HCT116 (cell line): ENCODE measurements at regions not wholly inside any gene's neighbourhood (a gene's known extent, or its start where the extent isn't known, plus 50 kb on each side); places are given as distances from the start of the nearest gene placed in this dataset.

ENCODE experiments used
- ATAC-seq: fragments of 200-7000 bp; cut with Tn5 transposase; 2 replicates; pipeline ENCODE4 v1.9.1; 2020; ENCODE audit warnings: mild to moderate bottlenecking, moderate library complexity
- BruUV-seq: library from RNA; stranded (reverse); fragments of 400-500 nt; replicated peaks from 2 replicates; lab custom pipeline; 2021; lab: Mats Ljungman, UMichigan
- CTCF ChIA-PET: fragments of 300-600 bp; sonication (Branson Sonifier 250); formaldehyde crosslinking; loops from one replicate; lab custom pipeline; 2021; ENCODE audit warnings: antibody characterized with exemption; lab: Charles Lee
- POLR2A ChIA-PET: fragments of 300-600, 350-600 bp; sonication (Branson Sonifier 250); formaldehyde crosslinking; loops from one replicate; lab custom pipeline; 2021; ENCODE audit warnings: antibody characterized with exemption; lab: Charles Lee
- RAD21 ChIA-PET, 2 experiments: fragments of 300-600 bp; sonication (Branson Sonifier 250); formaldehyde crosslinking; loops; one replicate each; lab custom pipeline; 2023; ENCODE audit warnings: low total read pairs in 2 of 2; ENCODE audit not compliant: uncharacterized antibody in 2 of 2, unreplicated experiment in 2 of 2, low non-redundant PET in 1 of 2; lab: Charles Lee
- DNase-seq: peaks from one replicate; pipeline ENCODE4 v3.0.0-alpha.2; 2010; ENCODE audit warnings: low read depth, low spot score
- H2AFZ ChIP-seq: fragments of 200-600 bp; shearing (Covaris generic), sonication (generic); 2 replicates; pipeline ENCODE4 v1.6.1; 2017; ENCODE audit warnings: low read depth, mixed run types, mixed read lengths, antibody characterized with exemption, low read length; ENCODE audit not compliant: poor library complexity, severe bottlenecking
- H3K27ac ChIP-seq: 2 replicates; pipeline ENCODE4 v1.5.1; 2012; ENCODE audit warnings: low read depth, low read length
- H3K27me3 ChIP-seq: fragments of 200-600 bp; sonication (generic); 2 replicates; pipeline ENCODE4 v1.6.1; 2016; ENCODE audit warnings: mixed run types, low read length, mixed read lengths; ENCODE audit not compliant: insufficient read depth
- H3K36me3 ChIP-seq, 2 experiments: fragments of 200-500 bp in 1 of 2; fragments of 200-600 bp in 1 of 2; sonication (Bioruptor generic) in 1 of 2; sonication (generic) in 1 of 2; 2 replicates each; pipeline versions ENCODE4 v1.5.1 to v1.6.1; 2014 to 2016; ENCODE audit warnings: low read length in 2 of 2, inconsistent platforms in 1 of 2, mixed read lengths in 1 of 2, mixed run types in 1 of 2; ENCODE audit not compliant: insufficient read depth in 2 of 2, control insufficient read depth in 1 of 2
- H3K4me1 ChIP-seq, 2 experiments: fragments of 200-600 bp in 1 of 2; sonication (generic) in 1 of 2; 2 replicates each; pipeline versions ENCODE4 v1.5.1 to v1.6.1; 2012 to 2017; ENCODE audit warnings: low read length in 2 of 2, inconsistent platforms in 1 of 2, mild to moderate bottlenecking in 1 of 2, mixed read lengths in 1 of 2, mixed run types in 1 of 2, moderate library complexity in 1 of 2; ENCODE audit not compliant: insufficient read depth in 2 of 2, control insufficient read depth in 1 of 2
- H3K4me2 ChIP-seq: fragments of 200-600 bp; sonication (generic); 2 replicates; pipeline ENCODE4 v1.6.1; 2017; ENCODE audit warnings: mixed run types, low read length, mixed read lengths
- H3K4me3 ChIP-seq, 2 experiments: fragments of 200-600 bp in 1 of 2; sonication (generic) in 1 of 2; replicated peaks in 1 of 2; 2 replicates each; pipeline ENCODE4 v1.5.1; 2011 to 2016; ENCODE audit warnings: low read length in 2 of 2, control low read depth in 1 of 2, low read depth in 1 of 2, mild to moderate bottlenecking in 1 of 2, mixed read lengths in 1 of 2, mixed run types in 1 of 2
- H3K79me2 ChIP-seq: fragments of 200-600 bp; sonication (generic); 2 replicates; pipeline ENCODE4 v1.6.1; 2017; ENCODE audit warnings: mild to moderate bottlenecking, mixed run types, low read length, moderate library complexity, mixed read lengths; ENCODE audit not compliant: insufficient read depth
- H3K9ac ChIP-seq: fragments of 200-600 bp; sonication (generic); 2 replicates; pipeline ENCODE4 v1.6.1; 2016; ENCODE audit warnings: low read length, mixed read lengths
- H3K9me2 ChIP-seq: fragments of 200-600 bp; sonication (generic), shearing (Covaris generic); 2 replicates; pipeline ENCODE4 v1.6.1; 2017; ENCODE audit warnings: mixed run types, mild to moderate bottlenecking, moderate library complexity; ENCODE audit not compliant: insufficient read depth
- H3K9me3 ChIP-seq, 2 experiments: fragments of 200-500 bp in 1 of 2; fragments of 200-600 bp in 1 of 2; sonication (Bioruptor generic) in 1 of 2; sonication (generic) in 1 of 2; 2 replicates each; pipeline ENCODE4 v1.6.1; 2014 to 2017; ENCODE audit warnings: low read length in 2 of 2, mixed read lengths in 2 of 2, inconsistent platforms in 1 of 2, low read depth in 1 of 2, mild to moderate bottlenecking in 1 of 2, mixed run types in 1 of 2, moderate library complexity in 1 of 2; ENCODE audit not compliant: control insufficient read depth in 1 of 2, insufficient read depth in 1 of 2
- H4K20me1 ChIP-seq: fragments of 200-600 bp; sonication (generic), shearing (Covaris generic); 2 replicates; pipeline ENCODE4 v1.6.1; 2017; ENCODE audit warnings: mixed run types, mild to moderate bottlenecking, moderate library complexity; ENCODE audit not compliant: insufficient read depth
- CBX3 ChIP-seq: IDR thresholded peaks from 2 replicates; pipeline ENCODE4 v1.6.1; 2012; ENCODE audit warnings: low read depth
- EGR1 ChIP-seq: IDR thresholded peaks from 2 replicates; pipeline ENCODE4 v1.6.1; 2012; ENCODE audit warnings: low read depth
- EZH2 ChIP-seq: fragments of 200-600 bp; sonication (generic); IDR thresholded peaks from 2 replicates; pipeline ENCODE4 v1.6.1; 2017; ENCODE audit warnings: antibody characterized with exemption, mixed run types
- EZH2phosphoT487 ChIP-seq: fragments of 200-600 bp; IDR thresholded peaks from 2 replicates; pipeline ENCODE4 v1.6.1; 2018; ENCODE audit warnings: antibody characterized with exemption, borderline replicate concordance
- FOSL1 ChIP-seq: IDR thresholded peaks from 2 replicates; pipeline ENCODE4 v1.6.1; 2012; ENCODE audit warnings: low read depth
- MAX ChIP-seq: IDR thresholded peaks from 2 replicates; pipeline ENCODE4 v1.6.1; 2012
- POLR2A ChIP-seq: IDR thresholded peaks from 2 replicates; pipeline ENCODE4 v1.7.0; 2011; ENCODE audit warnings: borderline replicate concordance; ENCODE audit not compliant: insufficient read depth, insufficient read length; ENCODE audit errors: extremely low read depth
- RAD21 ChIP-seq: IDR thresholded peaks from 2 replicates; pipeline ENCODE4 v1.6.1; 2012; ENCODE audit warnings: low read depth, mild to moderate bottlenecking
- REST ChIP-seq: IDR thresholded peaks from 2 replicates; pipeline ENCODE4 v1.6.1; 2012; ENCODE audit warnings: low read depth
- SIN3A ChIP-seq: IDR thresholded peaks from 2 replicates; pipeline ENCODE4 v1.6.1; 2012; ENCODE audit warnings: low read depth
- SP1 ChIP-seq: IDR thresholded peaks from 2 replicates; pipeline ENCODE4 v1.6.1; 2012; ENCODE audit warnings: low read depth
- TCF7L2 ChIP-seq: IDR thresholded peaks from 2 replicates; pipeline ENCODE4 v1.7.0; 2011; ENCODE audit warnings: borderline replicate concordance, inconsistent platforms; ENCODE audit not compliant: insufficient read depth, insufficient read length; ENCODE audit errors: extremely low read depth
- ZFX ChIP-seq: fragments of 450-650 bp; IDR thresholded peaks from 2 replicates; pipeline ENCODE4 v1.6.1; 2017
- intact Hi-C: fragments of 100-400 bp; cut with micrococcal nuclease; formaldehyde crosslinking; loops from 2 replicates; pipeline ENCODE4 v1.10.0; 2022
- TF ChIP-seq, protein P1 (sequence below): IDR thresholded peaks from 2 replicates; pipeline ENCODE4 v1.6.1; 2012
- TF ChIP-seq, protein P2 (sequence below), 3 experiments: fragments of 200-600 bp in 1 of 3; sonication (generic) in 1 of 3; IDR thresholded peaks in 2 of 3; conservative IDR thresholded peaks in 1 of 3; 2 replicates each; pipeline ENCODE4 v1.5.1; 2012 to 2017; ENCODE audit warnings: low read depth in 2 of 3, low read length in 2 of 3, antibody characterized with exemption in 1 of 3, borderline replicate concordance in 1 of 3, control low read depth in 1 of 3, mild to moderate bottlenecking in 1 of 3, mixed read lengths in 1 of 3, mixed run types in 1 of 3, moderate library complexity in 1 of 3; ENCODE audit not compliant: insufficient read depth in 1 of 3

DNA sequence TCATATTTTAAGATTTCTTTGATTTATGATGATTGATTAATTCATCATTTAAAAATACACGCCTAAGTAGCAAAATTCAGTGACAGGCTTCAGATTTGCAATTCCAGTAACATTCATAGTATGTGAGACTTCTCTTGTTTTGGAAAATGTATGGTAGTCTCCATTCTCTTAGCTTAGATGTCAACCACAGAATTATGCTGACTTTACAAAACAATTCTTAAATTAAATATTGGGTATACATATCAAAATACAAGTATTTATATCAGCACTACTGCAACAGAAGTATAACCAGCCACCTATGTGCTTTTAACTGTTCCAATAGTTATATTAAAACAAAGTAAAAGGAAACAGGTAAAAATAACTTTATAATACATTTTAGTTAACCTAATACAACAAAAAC, 1328.6 kb upstream of the ADGRL2 start:
- Histone ChIP-seq H3K36me3 (no peaks in the 10 kb centered on the region), H2AFZ (no peak overlapping the region), H3K4me1 (no peaks in the 10 kb centered on the region), H3K4me3 (no peak overlapping the region), H3K27me3 (no peaks in the 10 kb centered on the region), H3K9me3 (no peaks in the 10 kb centered on the region), H3K27ac (no peak overlapping the region), H4K20me1 (no peaks in the 10 kb centered on the region), H3K9ac (no peak overlapping the region), H3K4me2 (no peak overlapping the region), H3K79me2 (no peaks in the 10 kb centered on the region), H3K9me2 (no peaks in the 10 kb centered on the region)
- intact Hi-C loops, result no loop called here
- TF ChIP-seq POLR2A (no peak), RAD21 (no peak), EZH2phosphoT487 (no peak), TCF7L2 (no peak), EZH2 (no peak), REST (no peak), CBX3 (no peak), FOSL1 (no peak), ZFX (no peak), SIN3A (no peak), MAX (no peak), SP1 (no peak), EGR1 (no peak)
- TF ChIP-seq, protein P1, sequence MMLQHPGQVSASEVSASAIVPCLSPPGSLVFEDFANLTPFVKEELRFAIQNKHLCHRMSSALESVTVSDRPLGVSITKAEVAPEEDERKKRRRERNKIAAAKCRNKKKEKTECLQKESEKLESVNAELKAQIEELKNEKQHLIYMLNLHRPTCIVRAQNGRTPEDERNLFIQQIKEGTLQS, result no peak
- TF ChIP-seq, protein P2, sequence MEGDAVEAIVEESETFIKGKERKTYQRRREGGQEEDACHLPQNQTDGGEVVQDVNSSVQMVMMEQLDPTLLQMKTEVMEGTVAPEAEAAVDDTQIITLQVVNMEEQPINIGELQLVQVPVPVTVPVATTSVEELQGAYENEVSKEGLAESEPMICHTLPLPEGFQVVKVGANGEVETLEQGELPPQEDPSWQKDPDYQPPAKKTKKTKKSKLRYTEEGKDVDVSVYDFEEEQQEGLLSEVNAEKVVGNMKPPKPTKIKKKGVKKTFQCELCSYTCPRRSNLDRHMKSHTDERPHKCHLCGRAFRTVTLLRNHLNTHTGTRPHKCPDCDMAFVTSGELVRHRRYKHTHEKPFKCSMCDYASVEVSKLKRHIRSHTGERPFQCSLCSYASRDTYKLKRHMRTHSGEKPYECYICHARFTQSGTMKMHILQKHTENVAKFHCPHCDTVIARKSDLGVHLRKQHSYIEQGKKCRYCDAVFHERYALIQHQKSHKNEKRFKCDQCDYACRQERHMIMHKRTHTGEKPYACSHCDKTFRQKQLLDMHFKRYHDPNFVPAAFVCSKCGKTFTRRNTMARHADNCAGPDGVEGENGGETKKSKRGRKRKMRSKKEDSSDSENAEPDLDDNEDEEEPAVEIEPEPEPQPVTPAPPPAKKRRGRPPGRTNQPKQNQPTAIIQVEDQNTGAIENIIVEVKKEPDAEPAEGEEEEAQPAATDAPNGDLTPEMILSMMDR (IDR thresholded peaks at IDR 0.05 in 2 of 3, conservative IDR thresholded peaks at IDR 0.05 in 1 of 3; ENCODE audit: borderline replicate concordance in 1 of 3, insufficient read depth in 1 of 3, low read depth in 2 of 3, low read length in 2 of 3), result no peak
- CTCF ChIA-PET, result no interaction called here
- BruUV-seq, result no TSS peak
- ATAC-seq (no peak), DNase-seq (no peak)
- RAD21 ChIA-PET, result no interaction called here
- POLR2A ChIA-PET, result no interaction called here
